H1 (cell line): ENCODE measurements at regions not wholly inside any gene's neighbourhood (a gene's known extent, or its start where the extent isn't known, plus 50 kb on each side); places are given as distances from the start of the nearest gene placed in this dataset.

Experiments
- ATF2 ChIP-seq: IDR thresholded peaks from 2 replicates; pipeline ENCODE4 v1.6.1; 2012; ENCODE audit warnings: low read length, inconsistent platforms
- POLR2A ChIP-seq, 2 experiments: IDR thresholded peaks; 1 replicate in 1 of 2; 2 replicates in 1 of 2; pipeline ENCODE4 v1.6.1; 2011; ENCODE audit warnings: low read depth in 2 of 2, low read length in 2 of 2, mild to moderate bottlenecking in 2 of 2; ENCODE audit errors: control extremely low read depth in 1 of 2
- RAD21 ChIP-seq, 2 experiments: IDR thresholded peaks in 1 of 2; conservative IDR thresholded peaks in 1 of 2; 2 replicates each; pipeline ENCODE4 v1.6.1; 2011; ENCODE audit warnings: low read depth in 2 of 2, low read length in 2 of 2, improper control_type of control experiment in 1 of 2, inconsistent platforms in 1 of 2, mild to moderate bottlenecking in 1 of 2, moderate library complexity in 1 of 2
- SIN3A ChIP-seq, 2 experiments: IDR thresholded peaks in 1 of 2; conservative IDR thresholded peaks in 1 of 2; 2 replicates each; pipeline ENCODE4 v1.6.1; 2011 to 2012; ENCODE audit warnings: low read length in 2 of 2, improper control_type of control experiment in 1 of 2, low read depth in 1 of 2, mild to moderate bottlenecking in 1 of 2
- SIRT6 ChIP-seq: IDR thresholded peaks from one replicate; pipeline ENCODE4 v1.7.1; 2012; ENCODE audit warnings: low read length, inconsistent platforms
- TF ChIP-seq, protein P1 (sequence below): IDR thresholded peaks from 2 replicates; pipeline ENCODE4 v1.6.1; 2012; ENCODE audit warnings: inconsistent platforms
- TF ChIP-seq, protein P2 (sequence below), 3 experiments: IDR thresholded peaks; 1 replicate in 2 of 3; 2 replicates in 1 of 3; pipeline versions ENCODE4 v1.5.1 to v1.6.1; 2011; ENCODE audit warnings: low read length in 3 of 3, mild to moderate bottlenecking in 3 of 3, inconsistent platforms in 2 of 3, low read depth in 1 of 3, moderate library complexity in 1 of 3; ENCODE audit not compliant: insufficient read depth in 1 of 3; ENCODE audit errors: control extremely low read depth in 1 of 3

DNA sequence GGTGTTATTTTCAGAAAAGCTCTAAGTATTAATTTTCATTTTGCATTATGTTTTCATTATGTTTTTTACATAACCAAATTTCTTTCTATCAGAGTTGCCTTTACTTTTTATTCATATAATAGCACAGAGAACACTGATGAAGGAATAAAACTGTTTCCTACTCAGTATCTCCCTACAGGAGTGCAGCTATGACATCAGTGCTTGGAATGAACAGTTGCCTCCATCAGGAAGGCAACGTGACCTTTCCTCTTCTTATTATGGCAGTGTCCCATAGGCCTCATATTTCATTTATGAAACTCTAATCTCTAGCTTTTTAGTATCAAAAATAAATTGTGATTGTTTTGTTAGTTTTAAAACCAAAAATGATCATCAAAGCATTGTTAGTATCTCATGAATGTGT lies 712.8 kb downstream of the CD109 start:
- TF ChIP-seq ATF2 (no peak), POLR2A (IDR thresholded peaks at IDR 0.05; ENCODE audit: control extremely low read depth in 1 of 2, low read depth in 2 of 2, low read length in 2 of 2) (no peak), RAD21 (IDR thresholded peaks at IDR 0.05 in 1 of 2, conservative IDR thresholded peaks at IDR 0.05 in 1 of 2; ENCODE audit: low read depth in 2 of 2, low read length in 2 of 2) (no peak), SIN3A (conservative IDR thresholded peaks at IDR 0.05 in 1 of 2, IDR thresholded peaks at IDR 0.05 in 1 of 2; ENCODE audit: low read depth in 1 of 2, low read length in 2 of 2) (no peak), SIRT6 (no peak)
- TF ChIP-seq, protein P1, sequence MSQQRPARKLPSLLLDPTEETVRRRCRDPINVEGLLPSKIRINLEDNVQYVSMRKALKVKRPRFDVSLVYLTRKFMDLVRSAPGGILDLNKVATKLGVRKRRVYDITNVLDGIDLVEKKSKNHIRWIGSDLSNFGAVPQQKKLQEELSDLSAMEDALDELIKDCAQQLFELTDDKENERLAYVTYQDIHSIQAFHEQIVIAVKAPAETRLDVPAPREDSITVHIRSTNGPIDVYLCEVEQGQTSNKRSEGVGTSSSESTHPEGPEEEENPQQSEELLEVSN, result no peak
- TF ChIP-seq, protein P2, sequence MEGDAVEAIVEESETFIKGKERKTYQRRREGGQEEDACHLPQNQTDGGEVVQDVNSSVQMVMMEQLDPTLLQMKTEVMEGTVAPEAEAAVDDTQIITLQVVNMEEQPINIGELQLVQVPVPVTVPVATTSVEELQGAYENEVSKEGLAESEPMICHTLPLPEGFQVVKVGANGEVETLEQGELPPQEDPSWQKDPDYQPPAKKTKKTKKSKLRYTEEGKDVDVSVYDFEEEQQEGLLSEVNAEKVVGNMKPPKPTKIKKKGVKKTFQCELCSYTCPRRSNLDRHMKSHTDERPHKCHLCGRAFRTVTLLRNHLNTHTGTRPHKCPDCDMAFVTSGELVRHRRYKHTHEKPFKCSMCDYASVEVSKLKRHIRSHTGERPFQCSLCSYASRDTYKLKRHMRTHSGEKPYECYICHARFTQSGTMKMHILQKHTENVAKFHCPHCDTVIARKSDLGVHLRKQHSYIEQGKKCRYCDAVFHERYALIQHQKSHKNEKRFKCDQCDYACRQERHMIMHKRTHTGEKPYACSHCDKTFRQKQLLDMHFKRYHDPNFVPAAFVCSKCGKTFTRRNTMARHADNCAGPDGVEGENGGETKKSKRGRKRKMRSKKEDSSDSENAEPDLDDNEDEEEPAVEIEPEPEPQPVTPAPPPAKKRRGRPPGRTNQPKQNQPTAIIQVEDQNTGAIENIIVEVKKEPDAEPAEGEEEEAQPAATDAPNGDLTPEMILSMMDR (IDR thresholded peaks at IDR 0.05; ENCODE audit: control extremely low read depth in 1 of 3, insufficient read depth in 1 of 3, low read depth in 1 of 3, low read length in 3 of 3), result no peak
